ENCODE measurements at regions not wholly inside any gene's neighbourhood (a gene's known extent, or its start where the extent isn't known, plus 50 kb on each side); places are given as distances from the start of the nearest gene placed in this dataset.

DNA sequence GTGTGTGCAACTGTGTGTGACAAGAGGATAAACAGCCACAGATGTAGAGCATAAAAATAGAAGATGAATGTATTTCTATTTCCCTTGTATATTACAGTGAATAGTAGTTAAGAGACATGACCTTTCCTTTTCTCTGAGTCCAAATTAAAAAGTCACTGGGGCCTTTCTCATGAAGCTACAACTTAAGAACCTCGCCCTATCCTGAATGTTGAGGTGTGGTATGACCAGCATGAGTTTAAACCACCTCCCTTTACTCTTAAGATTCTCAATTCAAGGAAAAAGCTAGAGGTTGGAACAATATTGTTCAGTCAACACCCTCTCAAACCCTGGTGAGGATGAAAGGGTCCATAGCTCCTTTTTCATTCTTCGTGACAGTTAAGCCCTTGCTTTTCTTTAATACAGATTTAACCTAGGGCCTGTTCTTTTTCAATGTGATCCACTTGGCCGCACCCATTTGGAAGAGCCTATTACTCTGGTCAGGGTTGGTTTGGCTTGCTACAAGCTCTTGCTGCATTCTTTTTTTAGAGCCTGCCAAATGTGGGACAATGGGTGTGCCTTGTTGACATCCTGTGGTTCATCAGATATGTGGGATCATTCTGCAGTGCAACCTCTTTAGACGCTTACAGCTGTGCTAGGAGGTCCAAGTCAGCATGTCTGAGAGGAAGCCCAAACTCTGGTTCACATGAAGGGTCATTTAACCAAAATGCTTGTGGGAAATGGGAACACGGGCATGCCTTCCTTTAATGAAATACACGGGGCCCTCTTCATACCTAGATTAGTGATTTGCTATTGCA is 290.0 kb downstream of the HAO1 start:
- DNase-seq (ENCODE audit: low spot score) = no peak

DNA sequence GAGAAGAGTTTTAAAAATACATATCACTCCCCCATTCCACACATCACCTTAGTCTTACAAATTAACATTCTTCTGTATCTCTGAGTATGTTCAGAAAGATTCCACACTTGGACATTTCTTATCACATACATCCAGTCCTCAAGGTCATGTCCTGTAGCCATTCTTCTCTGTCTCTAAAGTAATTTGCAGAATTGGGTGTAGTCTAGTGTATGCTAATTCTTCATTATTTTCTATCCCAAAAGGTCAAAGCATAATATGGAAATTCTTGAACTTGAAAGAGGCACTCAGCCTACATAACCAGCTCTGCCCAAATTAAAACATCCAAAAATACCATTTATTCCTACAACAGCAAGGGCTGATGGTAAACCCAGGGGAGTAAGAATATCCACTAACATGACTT is 286.0 kb downstream of the HAO1 start:
- no peak for DNase-seq (ENCODE audit: low spot score)

DNA sequence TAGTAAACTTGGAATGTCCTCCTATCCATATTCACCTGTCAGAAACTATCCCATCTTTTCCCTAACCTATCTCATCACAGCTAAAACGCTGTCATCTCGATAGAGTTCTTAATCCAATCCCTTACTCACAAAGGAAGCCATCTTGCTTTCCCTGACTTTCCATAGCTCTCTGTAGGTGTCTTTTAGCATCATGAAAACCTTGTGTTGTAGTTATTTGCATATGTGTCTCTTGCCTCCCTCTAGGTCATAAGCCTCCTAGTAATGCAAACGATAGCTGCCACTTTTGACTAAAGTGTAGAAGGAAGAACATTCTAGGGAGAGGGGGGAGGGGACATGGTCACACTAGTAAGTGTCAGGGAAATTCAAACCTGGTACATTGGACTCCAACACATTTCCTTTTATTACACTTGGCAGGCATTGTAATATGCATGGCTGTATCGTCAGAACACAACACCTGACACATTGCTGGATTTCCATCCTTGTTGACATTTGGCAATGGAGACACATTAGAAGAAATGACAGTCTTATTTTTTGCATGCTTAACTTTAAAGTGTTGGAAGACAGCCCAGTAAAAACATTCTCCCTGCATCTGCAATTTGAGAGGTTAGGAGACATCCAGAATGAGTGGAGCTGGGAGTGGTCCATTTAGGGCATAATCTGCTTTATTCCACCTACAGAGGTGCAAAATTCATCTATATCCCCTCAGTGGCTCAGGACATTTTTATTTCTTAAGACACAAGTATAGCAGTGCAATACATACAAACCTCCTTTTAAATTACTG is 283.4 kb downstream of the HAO1 start:
- DNase-seq (ENCODE audit: low spot score) = no peak

DNA sequence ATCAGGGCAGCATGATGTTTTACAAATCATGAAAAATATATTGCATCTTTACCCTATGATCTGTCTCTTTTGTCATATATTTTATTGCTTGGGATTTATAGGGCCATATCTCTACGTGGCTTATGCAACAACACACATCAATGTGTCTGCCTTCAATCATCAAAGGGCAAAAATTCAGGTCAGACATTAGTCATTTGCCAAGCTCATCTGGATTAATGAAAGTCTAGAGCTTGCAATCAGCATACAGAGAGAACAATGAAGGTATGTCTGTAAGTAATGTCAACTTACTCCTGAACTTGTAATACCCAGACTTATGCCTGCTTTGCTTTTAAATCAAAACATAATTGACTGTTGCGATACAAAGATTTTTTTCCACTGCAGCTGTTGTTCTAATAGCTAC is 282.7 kb downstream of the HAO1 start:
- DNase-seq (ENCODE audit: low spot score) = no peak

DNA sequence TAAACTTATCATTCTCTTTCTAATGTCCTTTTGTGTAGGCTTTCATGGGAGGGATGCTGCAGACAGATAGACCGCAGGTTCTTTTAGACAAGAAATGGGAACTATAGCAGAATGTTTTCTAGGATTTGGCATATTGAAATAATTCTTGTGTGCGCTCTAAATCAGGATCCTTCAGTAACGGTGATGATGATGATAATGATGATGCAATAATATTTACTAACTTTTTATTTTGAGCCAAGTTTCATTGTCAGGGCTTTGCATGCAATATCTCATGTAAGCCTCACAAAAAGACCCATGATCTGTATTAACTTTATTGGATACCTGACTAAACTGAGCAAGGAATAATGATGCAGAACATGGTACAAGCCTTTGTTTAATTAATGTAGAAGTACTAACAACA is 280.1 kb downstream of the HAO1 start:
- no peak for DNase-seq (ENCODE audit: low spot score)

DNA sequence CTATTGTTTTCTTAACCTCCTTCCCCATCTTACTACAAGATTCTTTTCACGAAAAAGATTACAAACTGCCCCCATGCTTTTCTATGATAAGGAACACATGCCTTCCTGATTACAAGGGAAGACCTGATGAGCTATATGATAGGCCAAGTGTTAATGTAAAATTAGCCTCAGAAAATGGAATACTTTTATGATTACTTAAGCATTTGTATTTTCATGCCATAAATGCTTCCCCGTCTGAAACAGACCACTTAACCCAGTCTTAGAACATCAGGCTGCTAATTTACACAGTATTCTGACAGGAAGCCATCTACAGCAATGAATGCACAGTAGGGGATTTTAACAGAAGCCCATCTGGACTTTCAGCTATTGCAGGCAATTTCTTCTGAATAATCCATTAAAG is 274.9 kb downstream of the HAO1 start:
- no peak for DNase-seq (ENCODE audit: low spot score)

DNA sequence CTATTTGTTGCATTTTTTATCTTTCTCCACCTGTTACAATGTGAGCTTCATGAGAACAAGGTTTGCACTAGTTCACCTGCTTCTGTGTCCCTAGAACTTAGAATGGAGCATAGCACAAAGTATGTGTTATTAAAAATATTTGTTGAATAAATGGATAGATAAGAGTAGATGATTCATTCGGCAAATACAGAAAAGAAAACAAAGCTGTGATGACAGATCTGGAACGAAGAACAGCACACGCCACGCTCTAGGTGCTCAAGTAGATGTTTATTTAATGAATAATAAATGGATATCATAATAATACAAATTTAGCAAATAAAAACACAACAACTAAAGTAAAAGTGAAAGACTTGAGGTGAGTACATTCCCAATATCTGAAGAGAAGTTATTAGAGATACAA is 273.1 kb downstream of the HAO1 start:
- DNase-seq (ENCODE audit: low spot score) = no peak

DNA sequence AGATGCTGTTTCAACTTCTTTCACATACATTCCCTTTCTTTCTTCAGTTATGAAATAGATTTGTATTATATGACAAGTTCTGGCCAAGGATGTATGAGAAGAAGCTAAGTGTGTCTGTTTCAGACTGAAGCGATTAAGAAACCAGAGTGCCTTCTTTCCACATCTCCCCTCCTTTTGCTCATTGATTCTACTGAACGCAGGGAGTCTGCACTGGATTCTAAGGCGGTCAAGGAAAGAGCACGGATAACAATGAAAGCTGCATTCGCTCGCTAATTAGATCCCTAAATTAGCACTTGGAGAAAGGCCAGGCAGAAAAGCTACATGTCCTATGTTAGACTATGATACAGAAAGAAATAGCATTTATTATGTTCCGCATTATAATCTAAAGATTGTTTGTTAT is 267.7 kb downstream of the HAO1 start:
- no peak for DNase-seq (ENCODE audit: low spot score)

DNA sequence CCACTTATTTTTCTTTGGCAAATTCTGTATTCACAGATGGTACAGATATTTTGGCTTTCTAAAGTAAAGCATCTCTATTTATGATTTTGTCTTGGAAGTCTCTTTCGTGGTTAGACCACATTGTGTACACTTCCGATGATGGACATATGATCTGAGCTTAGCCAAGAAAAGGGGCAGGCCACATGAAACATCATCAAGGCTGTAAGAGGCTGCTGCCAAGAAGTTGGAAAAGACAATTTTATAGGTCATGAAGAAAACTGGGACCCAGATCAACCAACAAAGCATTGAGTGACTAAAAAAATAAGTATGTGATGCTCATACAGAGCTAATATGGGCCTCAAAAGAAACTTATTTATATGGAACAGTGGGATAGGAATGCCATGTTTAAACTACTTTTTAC is 266.4 kb downstream of the HAO1 start:
- no peak for DNase-seq (ENCODE audit: low spot score)

DNA sequence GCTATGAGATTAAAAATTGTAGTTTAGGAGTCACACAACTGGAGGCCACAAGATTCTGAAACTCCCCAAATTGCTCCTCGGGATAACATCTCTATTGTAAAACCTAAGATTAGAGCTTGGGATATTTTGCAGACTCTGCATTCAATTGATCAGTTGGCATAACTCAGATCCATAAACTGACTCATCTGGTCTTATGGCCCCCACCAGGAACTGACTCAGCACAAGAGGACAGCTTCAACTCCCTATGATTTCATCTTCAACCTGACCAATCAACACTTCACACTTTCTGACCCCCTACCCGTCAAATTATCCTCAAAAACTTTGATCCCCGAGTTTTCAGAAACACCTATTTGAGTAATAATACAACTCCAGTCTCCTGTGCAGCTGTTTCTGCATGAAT is 257.3 kb downstream of the HAO1 start:
- no peak for DNase-seq (ENCODE audit: low spot score)

DNA sequence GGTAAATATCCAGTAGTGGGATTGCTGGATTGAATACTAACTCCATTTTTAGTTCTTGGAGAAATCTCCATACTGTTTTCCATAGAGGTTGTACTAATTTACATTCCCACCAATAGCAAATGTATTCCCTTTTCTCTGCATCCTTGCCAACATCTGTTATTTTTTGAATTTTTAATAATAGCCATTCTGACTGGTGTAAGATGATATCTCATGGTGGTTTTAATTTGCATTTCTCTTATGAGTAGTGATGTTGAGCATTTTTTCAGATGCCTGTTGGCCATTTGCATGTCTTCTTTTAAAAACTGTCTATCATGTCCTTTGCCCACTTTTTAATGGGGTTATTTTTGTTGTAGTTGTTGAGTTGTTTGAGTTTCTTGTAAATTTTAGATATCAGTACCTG is 253.2 kb downstream of the HAO1 start:
- DNase-seq (ENCODE audit: low spot score) = no peak

DNA sequence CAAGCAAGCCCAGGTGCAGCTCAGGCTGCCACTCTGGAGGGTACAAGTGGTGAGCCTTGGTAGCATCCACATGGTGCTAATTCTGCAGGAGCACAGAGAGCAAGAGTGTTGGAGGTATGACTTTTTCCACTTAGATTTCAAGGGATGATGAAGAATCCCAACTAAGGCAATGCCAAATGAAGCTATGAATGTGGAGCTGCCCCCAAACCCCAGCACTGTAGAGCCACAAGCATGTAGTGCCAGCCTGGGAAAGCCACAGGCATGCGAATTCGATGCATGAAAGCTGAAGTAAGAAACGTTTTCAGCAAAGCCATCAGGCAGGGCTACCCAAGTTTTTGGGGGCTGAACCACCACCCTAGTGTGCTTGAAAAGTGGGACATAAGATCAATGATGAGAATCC is 251.1 kb downstream of the HAO1 start:
- DNase-seq (ENCODE audit: low spot score) = no peak

DNA sequence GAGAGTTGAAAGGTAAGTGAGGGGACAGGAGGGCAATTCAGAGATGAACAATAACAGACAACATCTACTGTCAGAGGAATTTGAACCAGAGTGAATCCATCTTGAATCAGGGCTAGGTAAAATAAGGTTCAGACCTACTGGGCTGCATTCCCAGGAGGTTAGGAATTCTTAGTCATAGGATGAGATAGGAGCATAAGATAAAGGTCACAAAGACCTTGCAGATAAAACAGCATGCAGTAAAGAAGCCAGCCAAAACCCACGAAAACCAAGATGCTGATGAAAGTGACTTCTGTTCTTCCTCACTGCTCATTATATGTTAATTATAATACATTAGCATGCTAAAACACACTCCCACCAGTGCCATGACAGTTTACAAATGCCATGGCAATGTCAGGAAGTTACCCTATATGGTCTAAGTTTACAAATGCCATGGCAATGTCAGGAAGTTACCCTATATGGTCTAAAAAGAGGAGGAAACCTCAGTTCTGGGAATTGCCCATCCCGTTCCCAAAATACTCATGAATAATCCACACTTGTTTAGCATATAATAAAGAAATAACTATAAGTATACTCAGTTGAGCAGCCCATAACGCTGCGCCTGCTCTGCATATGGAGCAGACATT is 248.5 kb downstream of the HAO1 start:
- DNase-seq (ENCODE audit: low spot score) = no peak

DNA sequence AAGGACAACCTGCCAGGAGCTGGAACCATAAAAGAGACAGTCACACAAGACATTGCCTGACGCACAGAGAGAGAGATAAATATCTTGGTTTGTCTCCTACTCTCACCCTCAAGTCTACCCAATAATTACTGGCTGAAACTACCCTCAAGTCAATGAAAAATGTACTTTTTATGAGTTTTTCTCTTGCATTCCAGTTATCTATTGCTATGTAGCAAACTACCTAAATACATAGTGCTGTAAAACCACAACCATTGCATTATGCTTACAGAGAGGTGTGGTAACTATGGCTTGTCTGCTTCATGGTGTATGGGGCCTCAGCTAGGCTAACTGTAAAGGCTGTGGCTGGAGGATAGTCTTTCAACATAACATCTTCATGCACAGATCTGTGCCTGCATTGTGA is 247.8 kb downstream of the HAO1 start:
- no peak for DNase-seq (ENCODE audit: low spot score)

DNA sequence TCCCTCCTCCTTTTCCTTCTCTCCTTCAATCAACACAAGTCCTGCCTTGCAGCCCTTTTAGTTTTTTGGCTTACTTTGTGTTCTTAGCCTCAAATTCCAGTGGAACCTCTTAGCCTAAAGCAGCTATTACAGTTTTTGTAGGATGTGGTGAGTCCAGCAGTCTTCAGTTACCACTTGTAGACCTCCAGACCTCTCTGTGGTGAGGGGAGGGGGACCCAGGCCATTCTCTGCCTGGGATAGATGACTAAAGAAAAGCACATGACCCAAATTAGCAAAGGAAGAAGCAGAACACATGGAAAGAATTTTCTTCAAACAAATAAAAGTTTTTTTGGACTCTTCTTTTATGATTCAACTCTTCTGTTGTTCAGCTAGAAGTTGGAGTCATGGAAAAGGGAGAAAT is 246.5 kb downstream of the HAO1 start:
- DNase-seq (ENCODE audit: low spot score) = no peak

DNA sequence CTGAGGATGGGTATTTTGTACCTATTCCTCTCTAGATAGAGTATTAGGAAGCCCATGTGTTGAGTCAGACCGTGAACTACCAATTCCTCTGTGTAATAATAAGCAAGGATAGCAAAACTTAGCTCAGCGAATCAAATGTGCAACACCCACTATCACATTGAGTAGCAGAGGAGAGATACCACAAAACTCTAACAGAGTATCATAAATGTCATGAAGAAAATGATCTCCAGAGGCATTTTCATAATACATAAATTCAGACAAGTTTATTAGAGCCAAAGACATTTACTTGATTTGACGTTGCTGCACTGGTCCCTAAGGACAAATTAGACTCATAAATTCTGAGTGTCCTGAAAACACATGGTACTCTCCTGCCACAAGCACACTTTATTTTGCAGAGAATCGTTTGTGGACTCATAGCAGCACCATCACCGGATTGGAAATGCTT is 245.2 kb downstream of the HAO1 start:
- DNase-seq (ENCODE audit: low spot score) = no peak

DNA sequence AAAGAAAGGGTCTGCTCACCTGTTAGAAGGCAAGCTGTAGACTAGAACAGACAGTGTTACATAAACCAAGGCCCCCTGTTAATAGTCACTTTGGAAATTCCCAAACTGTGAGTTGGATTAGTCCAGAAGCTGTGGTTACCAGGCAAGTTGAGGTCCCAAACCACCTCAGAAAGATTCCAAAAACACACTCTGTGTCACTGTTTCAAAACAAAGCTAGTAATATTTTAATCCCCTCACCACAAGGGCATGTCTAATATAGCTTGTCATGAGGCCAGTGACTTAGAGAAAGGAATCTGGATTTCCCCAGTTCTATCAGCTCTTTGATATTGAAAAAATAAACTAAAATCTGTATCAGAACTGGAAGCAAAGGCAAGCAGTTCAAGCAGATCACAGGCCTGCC is 244.6 kb downstream of the HAO1 start:
- DNase-seq (ENCODE audit: low spot score) = no peak

DNA sequence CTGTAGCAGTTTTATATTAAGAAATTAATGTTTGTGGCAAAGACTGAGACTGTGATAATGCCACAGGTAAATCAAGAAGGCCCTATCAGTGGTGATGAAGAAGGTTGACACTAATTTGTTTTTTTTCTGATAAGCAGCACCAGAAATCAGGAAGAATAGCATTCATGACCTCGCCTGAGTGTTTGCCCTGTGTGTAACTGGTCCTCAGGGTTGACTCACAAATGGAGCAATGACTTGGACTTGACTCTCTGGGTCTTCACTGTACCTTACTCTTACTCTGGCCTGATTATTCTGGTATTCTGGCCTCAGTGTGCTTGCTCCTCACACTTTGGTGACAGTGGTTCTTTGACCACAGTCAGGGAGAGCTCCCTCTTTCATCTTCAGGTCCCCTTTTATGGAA is 243.9 kb downstream of the HAO1 start:
- DNase-seq (ENCODE audit: low spot score) = no peak

DNA sequence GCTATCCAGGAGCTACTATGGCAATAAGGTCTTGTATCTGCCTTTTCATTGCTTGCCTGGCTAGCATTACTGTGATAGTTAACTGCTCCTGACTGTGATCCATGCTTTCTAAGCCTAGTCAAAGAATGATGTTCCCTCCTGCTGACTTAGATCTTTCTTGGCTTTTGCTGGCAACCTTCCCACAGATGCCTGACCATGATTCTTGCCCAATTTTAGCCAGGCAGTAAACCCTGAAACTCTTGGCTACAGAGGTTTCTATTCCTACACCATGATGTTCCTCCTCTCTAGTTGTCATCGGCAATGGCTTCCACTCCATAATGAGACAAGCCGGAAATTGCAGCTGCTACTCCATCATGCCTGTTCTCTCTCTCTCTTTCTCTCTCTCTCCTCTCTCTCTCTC is 238.1 kb downstream of the HAO1 start:
- DNase-seq (ENCODE audit: low spot score) = no peak

DNA sequence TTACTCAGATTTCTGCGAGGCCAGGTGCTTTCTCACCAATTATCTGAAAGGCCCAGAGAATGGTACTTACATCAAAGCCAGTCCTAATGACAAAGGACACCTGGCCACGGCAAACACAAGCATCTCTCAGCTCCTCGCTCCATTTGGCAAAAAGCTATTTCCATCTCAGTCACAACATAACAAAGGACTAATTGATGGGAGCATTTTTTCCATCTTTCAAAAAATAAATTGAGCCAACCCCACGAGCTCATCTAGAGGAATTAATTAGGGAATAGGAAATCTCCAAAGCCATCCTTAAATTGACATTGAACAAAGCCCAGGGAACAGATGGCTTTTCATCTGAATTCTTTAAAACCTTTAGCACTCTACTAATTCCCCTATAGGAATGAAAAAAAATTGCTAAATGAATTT is 236.7 kb downstream of the HAO1 start:
- peak; percentile 29 for DNase-seq (ENCODE audit: low spot score)

DNA sequence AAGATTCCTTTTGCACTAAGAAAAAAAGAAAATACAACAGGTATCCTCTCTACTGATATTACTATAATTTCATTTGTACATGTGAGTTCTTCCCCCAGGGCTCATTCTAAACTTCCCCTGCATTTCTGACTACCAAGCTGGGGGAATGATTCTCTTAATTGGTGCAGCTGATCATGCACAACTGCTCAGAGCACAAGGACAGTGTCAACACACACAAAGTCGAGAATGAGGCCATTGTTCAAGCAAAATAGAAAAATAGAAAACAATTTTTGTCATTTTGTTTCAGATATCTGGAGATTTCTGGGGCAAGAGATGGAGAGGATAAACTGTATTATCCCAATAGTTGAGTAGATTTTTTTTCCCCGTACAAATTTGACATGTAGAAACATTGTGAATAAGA is 236.3 kb downstream of the HAO1 start:
- peak; percentile 51 for DNase-seq (ENCODE audit: low spot score)

DNA sequence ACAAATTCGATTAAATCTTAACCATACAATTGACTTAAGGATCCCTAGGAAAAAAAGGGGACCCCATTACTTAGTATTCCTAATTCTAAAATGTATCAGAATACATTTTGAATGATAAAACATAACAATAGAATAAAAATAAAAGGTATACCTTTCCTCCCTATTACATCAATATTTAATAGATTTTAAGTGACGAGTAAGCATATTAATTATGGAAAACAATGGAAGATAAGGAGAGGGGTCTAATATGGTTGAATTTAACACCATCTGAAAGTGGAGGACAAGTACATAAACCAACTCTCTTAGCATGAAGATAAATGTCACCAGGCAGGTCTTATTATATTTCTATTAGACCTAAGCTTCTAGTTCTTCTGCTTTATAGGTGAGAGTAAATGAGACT is 232.1 kb downstream of the HAO1 start:
- DNase-seq (ENCODE audit: low spot score) = no peak

DNA sequence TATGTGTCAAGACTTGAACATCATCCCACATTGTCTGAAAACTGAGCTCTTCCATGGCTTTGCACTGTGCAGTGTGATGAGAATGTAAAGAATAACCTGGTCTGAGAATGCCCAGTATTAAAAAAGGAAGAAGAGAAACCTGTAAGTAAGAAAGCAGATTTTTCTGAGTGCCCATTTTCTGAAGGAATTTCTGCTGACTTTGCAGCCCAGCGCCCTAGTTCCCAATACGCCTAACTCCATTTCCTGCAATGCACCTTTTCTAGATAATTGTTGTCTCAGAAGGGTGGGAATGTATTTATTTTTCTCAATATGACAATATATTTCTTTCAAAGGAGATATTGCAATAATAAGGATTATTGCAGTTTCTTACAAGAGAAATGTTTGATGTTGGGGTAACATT is 231.5 kb downstream of the HAO1 start:
- DNase-seq (ENCODE audit: low spot score) = no peak
